K562 (cell line): ENCODE measurements at regions not wholly inside any gene's neighbourhood (a gene's known extent, or its start where the extent isn't known, plus 50 kb on each side); places are given as distances from the start of the nearest gene placed in this dataset.
"Not testable (repeated sequence)": the region's sequence is repeated elsewhere in the genome, so short reads cannot be mapped to it uniquely, and the experiment has no call there.

Experiments
- BHLHE40 ChIP-seq: IDR thresholded peaks from 2 replicates; pipeline ENCODE4 v1.6.1; 2011; ENCODE audit warnings: low read length, improper control_type of control experiment
- EGR1 ChIP-seq: fragments of 450-650 bp; conservative IDR thresholded peaks from 2 replicates; pipeline ENCODE4 v1.6.1; 2017; ENCODE audit warnings: mild to moderate bottlenecking
- FOS ChIP-seq: IDR thresholded peaks from 3 replicates; pipeline ENCODE4 v1.6.1; 2011; ENCODE audit not compliant: insufficient read length; ENCODE audit errors: extremely low read depth
- NCOA2 ChIP-seq, 2 experiments: fragments of 450-650 bp; IDR thresholded peaks; 2 replicates each; pipeline ENCODE4 v1.6.1; 2018; ENCODE audit warnings: mild to moderate bottlenecking in 2 of 2, moderate library complexity in 1 of 2; ENCODE audit not compliant: partially characterized antibody in 2 of 2
- NONO ChIP-seq, 2 experiments: fragments of 200-400 bp in 1 of 2; fragments of 450-650 bp in 1 of 2; formaldehyde crosslinking in 1 of 2; IDR thresholded peaks; 2 replicates each; pipeline ENCODE4 v1.6.1; 2017; ENCODE audit warnings: low read depth in 2 of 2, mild to moderate bottlenecking in 2 of 2, moderate library complexity in 2 of 2, low read length in 1 of 2
- PRPF4 ChIP-seq: fragments of 200-400 bp; formaldehyde crosslinking; IDR thresholded peaks from one replicate; pipeline ENCODE4 v1.6.1; 2017; ENCODE audit warnings: low read length, low read depth, mild to moderate bottlenecking; ENCODE audit not compliant: insufficient read depth, poor library complexity, severe bottlenecking
- RAD51 ChIP-seq: fragments of 450-650 bp; IDR thresholded peaks from 2 replicates; pipeline ENCODE4 v1.7.1; 2016; ENCODE audit warnings: low read depth, mild to moderate bottlenecking, borderline replicate concordance
- SP2 ChIP-seq: IDR thresholded peaks from 2 replicates; pipeline ENCODE4 v1.6.1; 2011; ENCODE audit warnings: mild to moderate bottlenecking, low read depth, low read length, moderate library complexity; ENCODE audit not compliant: poor library complexity, severe bottlenecking; ENCODE audit errors: extremely low read depth
- TAF1 ChIP-seq: IDR thresholded peaks from 2 replicates; pipeline ENCODE4 v1.6.1; 2011; ENCODE audit warnings: mild to moderate bottlenecking, low read length, moderate library complexity; ENCODE audit not compliant: insufficient read depth, control insufficient read depth, severe bottlenecking; ENCODE audit errors: extremely low read depth
- ZNF311 ChIP-seq: fragments of 250-450 bp; sonication (Bioruptor Pico); IDR thresholded peaks from 2 replicates; pipeline ENCODE4 v1.4.0; 2020; ENCODE audit warnings: mild to moderate bottlenecking, moderate library complexity
- TF ChIP-seq, protein P1 (sequence below), 3 experiments: IDR thresholded peaks in 2 of 3; conservative IDR thresholded peaks in 1 of 3; 2 replicates each; pipeline ENCODE4 v1.5.1; 2011 to 2012; ENCODE audit warnings: low read length in 3 of 3, mild to moderate bottlenecking in 3 of 3, control low read depth in 2 of 3, improper control_type of control experiment in 1 of 3, inconsistent platforms in 1 of 3, low read depth in 1 of 3, mixed read lengths in 1 of 3, moderate library complexity in 1 of 3; ENCODE audit not compliant: insufficient read depth in 2 of 3
- TF ChIP-seq, protein P2 (sequence below): sonication (generic); formaldehyde crosslinking; IDR thresholded peaks from 2 replicates; pipeline ENCODE4 v1.8.1; 2023; ENCODE audit warnings: mild to moderate bottlenecking, missing genetic modification reagents
- TF ChIP-seq, protein P3 (sequence below): sonication (generic); formaldehyde crosslinking; IDR thresholded peaks from 2 replicates; pipeline ENCODE4 v1.9.0; 2022; ENCODE audit warnings: mild to moderate bottlenecking, missing genetic modification reagents
- TF ChIP-seq, protein P4 (sequence below), 2 experiments: IDR thresholded peaks in 1 of 2; conservative IDR thresholded peaks in 1 of 2; 2 replicates each; pipeline ENCODE4 v1.6.1; 2016; ENCODE audit warnings: low read depth in 2 of 2, mild to moderate bottlenecking in 1 of 2, missing compliant biosample characterization in 1 of 2, missing genetic modification characterization in 1 of 2, moderate library complexity in 1 of 2

DNA sequence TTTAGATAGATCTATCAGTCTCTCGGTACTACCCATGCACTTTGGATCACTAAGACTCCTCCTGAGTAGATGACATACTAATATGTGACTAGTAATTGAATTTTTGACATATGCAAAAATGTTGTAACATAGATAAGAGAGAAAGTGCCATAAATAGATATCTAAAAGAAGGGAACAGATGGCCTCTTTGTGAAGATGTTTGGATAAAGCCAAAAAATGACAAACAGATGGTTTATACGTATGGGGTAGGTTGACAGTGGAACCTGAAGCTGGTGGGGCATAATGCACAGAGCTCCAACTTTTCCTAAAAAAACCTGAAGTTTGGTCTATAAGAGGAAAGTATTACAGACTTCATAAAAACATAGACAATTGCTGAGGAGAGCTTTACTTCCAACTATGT lies 383.0 kb downstream of the CHL1 start:
- TF ChIP-seq RAD51; SP2; EGR1; NCOA2 (IDR thresholded peaks at IDR 0.05; ENCODE audit: partially characterized antibody in 2 of 2); NONO (IDR thresholded peaks at IDR 0.05; ENCODE audit: low read depth in 2 of 2, low read length in 1 of 2); TAF1; FOS; ZNF311 (CRISPR knock-in tag); BHLHE40; PRPF4: not testable (repeated sequence)
- TF ChIP-seq, protein P1, sequence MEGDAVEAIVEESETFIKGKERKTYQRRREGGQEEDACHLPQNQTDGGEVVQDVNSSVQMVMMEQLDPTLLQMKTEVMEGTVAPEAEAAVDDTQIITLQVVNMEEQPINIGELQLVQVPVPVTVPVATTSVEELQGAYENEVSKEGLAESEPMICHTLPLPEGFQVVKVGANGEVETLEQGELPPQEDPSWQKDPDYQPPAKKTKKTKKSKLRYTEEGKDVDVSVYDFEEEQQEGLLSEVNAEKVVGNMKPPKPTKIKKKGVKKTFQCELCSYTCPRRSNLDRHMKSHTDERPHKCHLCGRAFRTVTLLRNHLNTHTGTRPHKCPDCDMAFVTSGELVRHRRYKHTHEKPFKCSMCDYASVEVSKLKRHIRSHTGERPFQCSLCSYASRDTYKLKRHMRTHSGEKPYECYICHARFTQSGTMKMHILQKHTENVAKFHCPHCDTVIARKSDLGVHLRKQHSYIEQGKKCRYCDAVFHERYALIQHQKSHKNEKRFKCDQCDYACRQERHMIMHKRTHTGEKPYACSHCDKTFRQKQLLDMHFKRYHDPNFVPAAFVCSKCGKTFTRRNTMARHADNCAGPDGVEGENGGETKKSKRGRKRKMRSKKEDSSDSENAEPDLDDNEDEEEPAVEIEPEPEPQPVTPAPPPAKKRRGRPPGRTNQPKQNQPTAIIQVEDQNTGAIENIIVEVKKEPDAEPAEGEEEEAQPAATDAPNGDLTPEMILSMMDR (IDR thresholded peaks at IDR 0.05 in 2 of 3, conservative IDR thresholded peaks at IDR 0.05 in 1 of 3; ENCODE audit: insufficient read depth in 2 of 3, low read depth in 1 of 3, low read length in 3 of 3): not testable (repeated sequence)
- TF ChIP-seq, protein P2, sequence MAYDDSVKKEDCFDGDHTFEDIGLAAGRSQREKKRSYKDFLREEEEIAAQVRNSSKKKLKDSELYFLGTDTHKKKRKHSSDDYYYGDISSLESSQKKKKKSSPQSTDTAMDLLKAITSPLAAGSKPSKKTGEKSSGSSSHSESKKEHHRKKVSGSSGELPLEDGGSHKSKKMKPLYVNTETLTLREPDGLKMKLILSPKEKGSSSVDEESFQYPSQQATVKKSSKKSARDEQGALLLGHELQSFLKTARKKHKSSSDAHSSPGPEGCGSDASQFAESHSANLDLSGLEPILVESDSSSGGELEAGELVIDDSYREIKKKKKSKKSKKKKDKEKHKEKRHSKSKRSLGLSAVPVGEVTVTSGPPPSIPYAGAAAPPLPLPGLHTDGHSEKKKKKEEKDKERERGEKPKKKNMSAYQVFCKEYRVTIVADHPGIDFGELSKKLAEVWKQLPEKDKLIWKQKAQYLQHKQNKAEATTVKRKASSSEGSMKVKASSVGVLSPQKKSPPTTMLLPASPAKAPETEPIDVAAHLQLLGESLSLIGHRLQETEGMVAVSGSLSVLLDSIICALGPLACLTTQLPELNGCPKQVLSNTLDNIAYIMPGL (CRISPR knock-in tag): not testable (repeated sequence)
- TF ChIP-seq, protein P3, sequence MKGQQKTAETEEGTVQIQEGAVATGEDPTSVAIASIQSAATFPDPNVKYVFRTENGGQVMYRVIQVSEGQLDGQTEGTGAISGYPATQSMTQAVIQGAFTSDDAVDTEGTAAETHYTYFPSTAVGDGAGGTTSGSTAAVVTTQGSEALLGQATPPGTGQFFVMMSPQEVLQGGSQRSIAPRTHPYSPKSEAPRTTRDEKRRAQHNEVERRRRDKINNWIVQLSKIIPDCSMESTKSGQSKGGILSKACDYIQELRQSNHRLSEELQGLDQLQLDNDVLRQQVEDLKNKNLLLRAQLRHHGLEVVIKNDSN: not testable (repeated sequence)
- TF ChIP-seq, protein P4, sequence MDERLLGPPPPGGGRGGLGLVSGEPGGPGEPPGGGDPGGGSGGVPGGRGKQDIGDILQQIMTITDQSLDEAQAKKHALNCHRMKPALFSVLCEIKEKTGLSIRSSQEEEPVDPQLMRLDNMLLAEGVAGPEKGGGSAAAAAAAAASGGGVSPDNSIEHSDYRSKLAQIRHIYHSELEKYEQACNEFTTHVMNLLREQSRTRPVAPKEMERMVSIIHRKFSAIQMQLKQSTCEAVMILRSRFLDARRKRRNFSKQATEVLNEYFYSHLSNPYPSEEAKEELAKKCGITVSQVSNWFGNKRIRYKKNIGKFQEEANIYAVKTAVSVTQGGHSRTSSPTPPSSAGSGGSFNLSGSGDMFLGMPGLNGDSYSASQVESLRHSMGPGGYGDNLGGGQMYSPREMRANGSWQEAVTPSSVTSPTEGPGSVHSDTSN (CRISPR knock-in tag; IDR thresholded peaks at IDR 0.05; ENCODE audit: low read depth): not testable (repeated sequence)
- TF ChIP-seq, protein P4 (tag; conservative IDR thresholded peaks at IDR 0.05; ENCODE audit: low read depth): not testable (repeated sequence)
